ENCODE measurements at regions not wholly inside any gene's neighbourhood (a gene's known extent, or its start where the extent isn't known, plus 50 kb on each side); places are given as distances from the start of the nearest gene placed in this dataset.

GRCh38 chr15:89413877-89414276 is 79.3 kb upstream of the POLG start:
- Histone ChIP-seq H3K27me3 (ENCODE audit: low read depth) (peaks cover 100% of the 10 kb centered on the region), H3K4me3 (no peak overlapping the region), H3K9me3 (replicated peaks) (no peaks in the 10 kb centered on the region), H3K36me3 (no peaks in the 10 kb centered on the region), H3K27ac (replicated peaks) (no peak overlapping the region), H3K4me1 (peaks cover 17% of the 10 kb centered on the region)
- TF ChIP-seq CTCF (IDR thresholded peaks at IDR 0.05; ENCODE audit: borderline replicate concordance) = no peak
- intact Hi-C loops (cut with micrococcal nuclease) = no loop called here
- DNase-seq = no peak

GRCh38 chr15:89412905-89413411 is 78.3 kb upstream of the POLG start:
- Histone ChIP-seq H3K4me1 (peaks cover 26% of the 10 kb centered on the region), H3K27me3 (ENCODE audit: low read depth) (peaks cover 100% of the 10 kb centered on the region), H3K4me3 (no peak overlapping the region), H3K9me3 (replicated peaks) (no peaks in the 10 kb centered on the region), H3K27ac (replicated peaks) (no peak overlapping the region), H3K36me3 (no peaks in the 10 kb centered on the region)
- DNase-seq = no peak
- intact Hi-C loops (cut with micrococcal nuclease) = no loop called here
- TF ChIP-seq CTCF (IDR thresholded peaks at IDR 0.05; ENCODE audit: borderline replicate concordance) = no peak

GRCh38 chr15:89410039-89410435 is 75.4 kb upstream of the POLG start:
- intact Hi-C loops (cut with micrococcal nuclease) = no loop called here
- Histone ChIP-seq H3K9me3 (replicated peaks) (no peaks in the 10 kb centered on the region), H3K27me3 (ENCODE audit: low read depth) (peaks cover 100% of the 10 kb centered on the region), H3K4me3 (no peak overlapping the region), H3K27ac (replicated peaks) (no peak overlapping the region), H3K36me3 (no peaks in the 10 kb centered on the region), H3K4me1 (peaks cover 46% of the 10 kb centered on the region)
- TF ChIP-seq CTCF (IDR thresholded peaks at IDR 0.05; ENCODE audit: borderline replicate concordance) = no peak
- no peak for DNase-seq

GRCh38 chr15:89409184-89410038 is 74.8 kb upstream of the POLG start:
- H3K27me3 ChIP-seq (ENCODE audit: low read depth) = peaks cover 100% of the 10 kb centered on the region
- intact Hi-C loops (cut with micrococcal nuclease) = no loop called here
- no peak for DNase-seq

More at GRCh38 chr15:89409184-89410038, 74.8 kb upstream of the POLG start:
- Histone ChIP-seq H3K9me3 (replicated peaks) (no peaks in the 10 kb centered on the region), H3K4me1 (peaks cover 46% of the 10 kb centered on the region), H3K4me3 (peak overlapping the region; percentile 52), H3K27ac (replicated peaks) (no peak overlapping the region), H3K36me3 (no peaks in the 10 kb centered on the region)
- no peak for TF ChIP-seq CTCF (IDR thresholded peaks at IDR 0.05; ENCODE audit: borderline replicate concordance)
